ENCODE measurements at regions not wholly inside any gene's neighbourhood (a gene's known extent, or its start where the extent isn't known, plus 50 kb on each side); places are given as distances from the start of the nearest gene placed in this dataset.

DNA sequence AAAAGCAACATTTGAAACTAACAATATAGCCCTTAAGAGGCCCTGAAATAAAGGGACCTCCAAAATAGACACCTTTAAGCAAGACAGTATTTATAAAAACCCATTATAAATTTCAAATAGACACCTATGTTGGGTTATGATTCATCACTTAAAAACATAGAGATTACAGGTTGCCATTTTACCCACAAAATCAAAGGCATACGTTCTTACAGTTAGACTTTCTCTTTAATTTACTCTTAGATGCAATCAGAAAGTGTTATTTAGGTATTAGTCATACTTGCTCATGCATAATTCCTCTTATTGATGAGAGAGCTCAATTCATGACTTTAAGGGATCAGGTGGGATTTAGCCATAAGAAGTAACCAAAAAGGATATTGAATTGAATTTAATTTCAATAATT lies 51.5 kb upstream of the TMEM200A start:
- no peak for DNase-seq

DNA sequence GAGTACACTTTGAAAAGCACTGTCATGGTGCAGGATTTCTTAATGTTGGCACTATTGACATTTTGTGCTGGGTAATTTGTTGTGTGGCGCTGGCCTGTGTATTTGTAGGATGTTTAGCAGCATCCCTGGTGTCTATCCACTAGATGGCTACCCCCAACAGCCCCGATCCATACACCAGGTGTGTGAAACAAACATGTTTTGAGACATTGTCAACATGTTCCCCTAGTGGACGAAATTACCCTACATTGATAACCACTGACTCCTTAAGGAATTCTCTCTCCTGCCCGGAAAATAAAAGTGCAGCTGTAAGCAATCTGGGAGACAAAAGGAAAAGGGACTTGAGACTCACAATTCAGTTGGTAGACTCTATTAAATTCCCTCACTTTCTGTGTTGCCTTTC lies 52.6 kb upstream of the TMEM200A start:
- DNase-seq = no peak

DNA sequence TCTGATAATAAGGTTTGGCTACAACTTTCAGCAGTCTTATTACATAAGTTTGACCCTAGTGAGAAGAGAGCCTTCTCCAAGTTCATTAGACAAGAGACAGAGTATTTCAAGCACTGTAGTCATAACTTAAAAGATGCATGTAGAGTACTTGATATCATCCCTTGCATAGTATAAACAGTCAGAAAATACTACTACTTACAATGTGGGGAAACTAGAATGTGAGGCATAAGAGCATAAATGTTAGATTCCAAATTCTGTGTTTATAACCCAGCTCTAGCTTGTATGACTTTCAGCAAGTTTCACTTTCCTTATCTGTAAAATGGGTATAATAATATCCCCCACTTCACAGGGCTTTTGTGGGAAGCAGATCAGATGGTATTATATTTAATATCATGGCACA lies 56.8 kb upstream of the TMEM200A start:
- no peak for DNase-seq

DNA sequence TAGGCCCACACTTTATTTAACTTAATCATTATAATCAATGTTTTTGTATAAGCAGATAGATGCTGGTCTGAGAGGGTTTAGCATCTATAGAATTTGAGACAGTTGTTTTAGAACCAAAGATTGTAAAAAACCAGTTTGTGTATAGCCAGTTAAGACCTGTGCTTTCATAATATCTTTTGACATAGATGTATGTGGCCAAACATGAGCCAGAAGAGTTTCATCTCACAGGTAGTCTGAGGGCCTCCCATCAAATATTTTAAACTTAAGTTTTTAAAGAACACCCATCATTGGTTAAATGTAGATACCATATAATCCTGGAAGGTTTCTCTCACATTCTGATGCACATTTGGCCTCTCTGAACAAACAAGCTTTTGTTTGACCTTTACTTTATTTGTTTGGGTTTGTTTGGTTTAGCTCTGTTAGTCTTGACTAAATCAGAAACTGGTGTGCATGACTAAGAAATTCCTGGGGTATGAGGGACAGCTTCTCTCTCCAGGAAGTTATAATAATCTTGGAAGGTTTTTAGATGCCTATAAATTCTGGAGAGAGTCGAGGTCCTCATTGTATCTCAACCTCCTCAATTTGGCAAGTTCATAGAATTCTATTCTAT lies 58.0 kb upstream of the TMEM200A start:
- DNase-seq = no peak

DNA sequence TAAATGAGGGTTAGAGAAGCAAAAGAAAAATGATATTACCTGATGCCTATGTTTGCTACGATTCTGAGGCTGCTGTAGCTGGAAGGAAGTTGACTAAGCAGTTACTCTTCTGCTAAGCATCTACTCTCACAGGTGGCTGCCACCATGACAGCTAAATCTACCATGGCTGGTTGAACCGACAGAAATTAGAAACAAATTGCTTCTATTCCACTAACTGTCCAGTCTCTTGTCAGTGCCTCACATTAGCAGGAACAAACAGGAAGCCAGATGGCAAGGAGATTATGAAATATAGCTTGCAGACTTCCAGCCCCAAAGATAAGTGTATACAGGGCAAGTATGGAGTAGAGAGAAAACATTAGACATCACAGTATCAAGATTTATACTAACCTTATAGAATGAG lies 59.4 kb upstream of the TMEM200A start:
- no peak for DNase-seq

DNA sequence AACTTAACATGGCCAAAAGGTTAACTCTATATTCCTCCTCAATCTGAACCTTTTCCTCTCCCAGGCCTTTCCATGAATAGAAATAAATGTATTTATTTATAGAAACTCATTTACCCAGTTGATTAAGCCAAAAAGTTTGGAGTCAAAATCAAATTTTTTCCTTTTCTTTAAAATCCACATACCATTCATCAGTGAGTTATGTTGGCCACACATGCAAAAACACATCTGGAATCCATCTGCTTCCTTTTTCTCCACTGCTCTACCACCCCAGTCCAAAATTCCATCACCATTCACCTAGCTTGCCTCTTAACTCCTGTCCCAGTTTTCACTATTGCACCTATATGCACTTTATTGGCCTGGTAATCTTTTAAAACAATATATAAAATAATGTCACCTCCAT lies 62.4 kb upstream of the TMEM200A start:
- DNase-seq = no peak

DNA sequence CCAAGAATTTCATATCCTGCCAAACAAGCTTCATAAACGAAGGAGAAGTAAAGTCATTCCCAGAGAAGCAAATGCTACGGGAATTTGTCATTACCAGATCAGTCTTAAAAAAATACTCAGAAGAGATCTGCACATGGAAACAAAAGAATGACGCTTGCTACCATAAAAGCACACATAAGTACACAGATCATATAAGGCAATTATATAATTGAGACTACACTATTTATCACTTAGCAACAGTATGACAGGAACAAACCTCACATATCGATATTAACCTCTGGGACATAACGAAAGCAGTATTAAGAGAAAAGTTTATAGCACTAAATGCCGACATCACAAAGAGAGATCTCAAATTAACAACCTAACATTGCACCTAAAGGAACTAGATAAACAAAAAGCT lies 67.6 kb upstream of the TMEM200A start:
- DNase-seq = no peak

DNA sequence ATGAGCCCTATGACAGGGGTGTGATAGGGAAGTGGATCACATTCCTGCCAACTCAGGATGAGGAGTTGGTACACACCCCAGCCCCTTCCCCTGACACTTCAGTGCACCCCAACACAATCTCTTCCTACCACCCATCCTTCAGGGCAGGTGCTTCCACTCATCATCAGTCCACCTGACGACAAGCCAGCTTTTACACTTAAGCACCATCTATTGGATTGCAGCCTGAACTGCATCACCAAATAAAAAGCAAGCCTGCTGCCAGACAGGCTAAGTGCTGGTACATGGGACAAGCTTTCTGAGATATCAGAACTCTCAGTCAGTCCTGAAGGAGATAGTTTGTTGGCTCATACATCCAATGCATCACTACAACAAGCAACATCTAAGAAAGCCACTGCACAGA lies 69.0 kb upstream of the TMEM200A start:
- DNase-seq = no peak

DNA sequence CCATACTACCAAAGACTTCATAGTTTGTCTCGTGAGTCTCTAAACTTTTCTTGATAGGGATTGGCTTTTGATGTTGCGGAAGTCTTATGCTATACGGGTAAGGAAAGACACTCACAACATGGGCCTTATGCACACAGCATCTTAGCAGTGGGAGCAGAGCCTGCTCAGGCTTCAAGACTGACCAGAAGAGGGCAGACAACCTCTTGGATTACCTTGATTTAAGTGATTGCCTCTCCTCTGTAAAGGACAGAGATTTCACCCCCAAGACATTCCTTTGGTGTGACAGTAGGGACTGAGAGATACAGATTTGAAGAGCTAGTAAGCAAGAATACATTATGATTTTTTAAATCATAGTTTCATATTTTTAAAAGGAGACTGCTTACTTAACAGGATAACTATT lies 71.0 kb upstream of the SAMD3 start:
- peak; percentile 22 for DNase-seq

DNA sequence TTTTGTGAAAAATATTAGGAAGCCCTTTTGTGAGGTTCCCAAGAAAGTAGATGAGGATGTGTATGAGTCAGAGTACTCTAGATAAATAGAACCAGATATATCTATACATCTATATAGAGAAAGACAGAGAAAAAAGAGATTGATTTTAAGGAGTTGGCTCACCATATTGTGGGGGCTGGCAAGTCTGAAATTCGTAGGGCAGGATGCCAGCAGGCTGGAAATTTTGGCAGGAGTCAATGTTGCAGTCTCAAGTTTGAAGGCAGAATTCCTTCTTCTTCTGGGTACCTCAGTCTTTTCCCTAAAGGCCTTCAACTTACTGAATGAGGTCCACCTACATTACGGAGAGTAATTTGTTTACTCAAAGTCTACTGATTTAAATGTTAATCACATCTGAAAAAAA lies 65.3 kb upstream of the SAMD3 start:
- DNase-seq = no peak

DNA sequence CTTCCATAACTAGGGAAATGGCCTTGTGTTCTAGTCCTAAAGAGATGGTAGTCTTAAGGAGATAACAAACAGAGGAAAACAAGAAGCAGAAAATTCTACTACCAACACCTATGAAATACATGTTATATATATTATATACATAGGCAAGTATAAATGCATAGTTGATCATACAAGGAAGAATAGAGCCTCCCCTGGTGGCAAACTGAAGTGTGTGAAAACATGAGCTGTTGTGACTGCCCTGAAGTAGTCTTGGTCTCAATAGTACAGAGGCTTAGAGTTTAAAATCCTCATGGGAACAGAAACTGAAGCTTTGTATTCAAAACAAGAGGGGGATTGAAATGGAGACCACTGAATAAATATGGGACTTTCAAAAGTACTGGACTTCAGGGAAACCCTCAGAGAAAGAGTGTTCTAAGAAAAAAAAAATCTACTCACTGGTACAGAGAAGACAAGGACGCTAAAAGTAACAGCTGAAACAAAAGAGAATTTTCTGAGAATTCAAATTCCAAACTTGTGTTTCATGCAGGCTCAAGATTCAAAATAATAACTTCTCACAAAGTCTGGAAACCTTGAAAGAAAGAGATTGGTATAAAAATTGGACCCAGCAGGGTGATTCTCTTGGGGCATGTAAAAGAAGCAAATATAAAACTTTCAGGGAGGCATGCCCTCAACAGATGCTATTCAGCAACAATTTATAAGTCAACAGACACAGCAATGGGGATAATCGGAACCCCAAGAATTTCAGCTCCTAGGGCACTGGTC lies 59.7 kb upstream of the SAMD3 start:
- no peak for DNase-seq

DNA sequence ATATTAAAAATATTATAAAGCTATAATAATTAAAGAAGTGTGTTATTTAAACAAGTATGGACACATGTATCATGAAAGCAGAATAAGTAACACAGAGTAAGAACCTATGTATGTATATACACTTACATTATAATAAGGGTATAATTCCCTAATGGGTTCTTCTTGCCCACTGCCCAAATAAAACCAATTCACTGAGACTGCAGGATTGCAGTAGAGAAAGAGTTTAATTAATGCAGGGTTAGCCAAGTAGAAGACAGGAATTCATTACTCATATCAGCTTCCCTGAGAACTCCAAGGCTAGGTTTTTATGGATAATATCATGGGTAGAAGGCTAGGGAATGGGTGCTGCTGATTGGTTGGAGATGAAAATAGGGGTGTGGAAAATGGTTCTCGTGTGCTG lies 53.8 kb upstream of the SAMD3 start:
- DNase-seq = no peak

DNA sequence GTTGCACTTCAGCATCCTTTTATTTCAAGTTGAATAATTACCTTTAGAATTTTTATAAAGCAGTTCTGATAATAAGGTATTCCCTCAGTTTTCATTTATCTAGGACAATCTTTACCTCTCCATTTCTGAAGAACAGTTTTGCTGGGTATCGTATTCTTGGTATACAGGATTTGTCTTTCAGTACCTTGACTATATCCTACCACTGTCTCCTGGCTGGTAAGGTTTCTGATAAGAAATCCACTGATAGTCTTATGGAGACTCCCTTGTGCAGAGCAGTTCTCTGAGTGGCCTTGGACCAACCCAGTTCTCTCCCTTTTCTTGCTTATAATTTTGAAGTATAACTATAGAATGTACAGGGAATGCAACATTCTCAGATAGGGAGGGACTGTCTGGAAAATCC lies 51.3 kb upstream of the SAMD3 start:
- DNase-seq = no peak

Data from activated CD8-positive, alpha-beta memory T cell treated with anti-CD3 and anti-CD28 coated beads, Interleukin-2, amount 50 U/mL, for 4 hours (primary cell).